ENCODE measurements at regions not wholly inside any gene's neighbourhood (a gene's known extent, or its start where the extent isn't known, plus 50 kb on each side); places are given as distances from the start of the nearest gene placed in this dataset.

GRCh38 chr12:86333955-86334522, 77.8 kb upstream of the MGAT4C start:
- TF ChIP-seq CTCF (IDR thresholded peaks at IDR 0.05; ENCODE audit: low read depth, low read length, poor library complexity, severe bottlenecking) = no peak
- TF ChIP-seq EZH2phosphoT487 (IDR thresholded peaks at IDR 0.05; ENCODE audit: borderline replicate concordance, low read length) = no peak

Measured in DOHH2 (cell line).